Endothelial cell of umbilical vein (primary cell): ENCODE measurements at regions not wholly inside any gene's neighbourhood (a gene's known extent, or its start where the extent isn't known, plus 50 kb on each side); places are given as distances from the start of the nearest gene placed in this dataset.

Experiments used
- BruUV-seq: library from RNA; stranded (reverse); fragments of 400-500 nt; replicated peaks from 2 replicates; lab custom pipeline; 2021; lab: Mats Ljungman, UMichigan
- CTCF ChIA-PET: fragments of 300-600, 350-600 bp; sonication (Branson Sonifier 250); formaldehyde crosslinking; loops from one replicate; lab custom pipeline; 2021; ENCODE audit warnings: antibody characterized with exemption, inconsistent platforms; lab: Charles Lee
- POLR2A ChIA-PET: fragments of 300-600, 350-600 bp; sonication (Branson Sonifier 250); formaldehyde crosslinking; loops from one replicate; lab custom pipeline; 2021; ENCODE audit warnings: antibody characterized with exemption, inconsistent platforms; lab: Charles Lee
- DNase-seq: peaks from one replicate; pipeline ENCODE4 v3.0.0-alpha.2; 2011; ENCODE audit warnings: low read depth, low spot score
- FAIRE-seq: peaks from 2 replicates; lab custom pipeline; 2011; peaks lifted over from hg19 to GRCh38; lab: Jason Lieb, UNC
- H2AFZ ChIP-seq: 2 replicates; pipeline ENCODE4 v1.6.0; 2012; ENCODE audit warnings: low read depth, low read length, control low read depth, inconsistent platforms
- H3K27ac ChIP-seq: 2 replicates; pipeline ENCODE4 v1.5.1; 2011; ENCODE audit warnings: low read depth, mild to moderate bottlenecking, control low read depth, low read length, moderate library complexity; ENCODE audit not compliant: insufficient read depth
- H3K27me3 ChIP-seq, 2 experiments: 2 replicates each; pipeline versions ENCODE4 v1.6.0 to v1.6.1; 2011; ENCODE audit warnings: low read length in 2 of 2, mixed read lengths in 1 of 2; ENCODE audit not compliant: control insufficient read depth in 2 of 2, insufficient read depth in 2 of 2
- H3K36me3 ChIP-seq, 2 experiments: 2 replicates in 1 of 2; 3 replicates in 1 of 2; pipeline ENCODE4 v1.5.1; 2011; ENCODE audit warnings: low read length in 2 of 2, mild to moderate bottlenecking in 1 of 2, moderate library complexity in 1 of 2; ENCODE audit not compliant: control insufficient read depth in 2 of 2, insufficient read depth in 2 of 2; ENCODE audit errors: extremely low read depth in 1 of 2
- H3K4me1 ChIP-seq: 3 replicates; pipeline ENCODE4 v1.5.1; 2011; ENCODE audit warnings: mild to moderate bottlenecking, low read length; ENCODE audit not compliant: control insufficient read depth, insufficient read depth; ENCODE audit errors: extremely low read depth
- H3K4me2 ChIP-seq: 2 replicates; pipeline ENCODE4 v1.6.1; 2011; ENCODE audit warnings: low read length, control low read depth, mixed read lengths; ENCODE audit not compliant: insufficient read depth
- H3K4me3 ChIP-seq, 3 experiments: fragments of 200-600 bp in 1 of 3; sonication (generic), shearing (Covaris generic) in 1 of 3; replicated peaks in 1 of 3; 2 replicates each; pipeline ENCODE4 v1.5.1; 2011 to 2016; ENCODE audit warnings: control low read depth in 3 of 3, low read length in 3 of 3, mild to moderate bottlenecking in 2 of 3, inconsistent platforms in 1 of 3, low read depth in 1 of 3, moderate library complexity in 1 of 3; ENCODE audit not compliant: insufficient read depth in 1 of 3
- H3K79me2 ChIP-seq: 2 replicates; pipeline ENCODE4 v1.6.0; 2012; ENCODE audit warnings: low read length, inconsistent platforms; ENCODE audit not compliant: control insufficient read depth, insufficient read depth
- H3K9ac ChIP-seq: replicated peaks from 2 replicates; pipeline ENCODE3; 2011; ENCODE audit warnings: low read length, control low read depth; ENCODE audit not compliant: insufficient read depth; ENCODE audit errors: extremely low read depth
- H3K9me1 ChIP-seq: replicated peaks from 3 replicates; pipeline ENCODE4 v1.6.0; 2011; ENCODE audit warnings: mild to moderate bottlenecking, low read length; ENCODE audit not compliant: control insufficient read depth, insufficient read depth; ENCODE audit errors: extremely low read depth
- H3K9me3 ChIP-seq: replicated peaks from 2 replicates; pipeline ENCODE4 v1.5.1; 2012; ENCODE audit warnings: low read length, inconsistent platforms; ENCODE audit not compliant: control insufficient read depth, insufficient read depth
- H4K20me1 ChIP-seq: replicated peaks from 2 replicates; pipeline ENCODE3; 2011; ENCODE audit warnings: mild to moderate bottlenecking, low read length; ENCODE audit not compliant: control insufficient read depth, insufficient read depth; ENCODE audit errors: extremely low read depth
- CTCF ChIP-seq, 2 donors: IDR thresholded peaks; 1 replicate in 1 of 2; 2 replicates in 1 of 2; pipeline ENCODE4 v1.5.1; 2011; ENCODE audit warnings: low read length in 2 of 2, mild to moderate bottlenecking in 2 of 2, moderate library complexity in 2 of 2, control low read depth in 1 of 2, inconsistent platforms in 1 of 2, low read depth in 1 of 2; ENCODE audit not compliant: insufficient read depth in 1 of 2; ENCODE audit errors: extremely low read depth in 1 of 2
- EZH2 ChIP-seq: IDR thresholded peaks from 2 replicates; pipeline ENCODE4 v1.6.1; 2012; ENCODE audit warnings: borderline replicate concordance, low read depth, mild to moderate bottlenecking, moderate library complexity, low read length, inconsistent platforms; ENCODE audit not compliant: severe bottlenecking
- FOS ChIP-seq: IDR thresholded peaks from 2 replicates; pipeline ENCODE4 v1.6.1; 2011; ENCODE audit warnings: mild to moderate bottlenecking, low read length, moderate library complexity, borderline replicate concordance; ENCODE audit not compliant: insufficient read depth
- GATA2 ChIP-seq: IDR thresholded peaks from 2 replicates; pipeline ENCODE4 v1.7.0; 2011; ENCODE audit warnings: low read depth, mild to moderate bottlenecking, moderate library complexity, mixed read lengths, low read length; ENCODE audit not compliant: insufficient read length, insufficient read depth
- JUN ChIP-seq: IDR thresholded peaks from 2 replicates; pipeline ENCODE4 v1.6.1; 2011; ENCODE audit warnings: borderline replicate concordance, low read depth; ENCODE audit not compliant: insufficient read length, insufficient read depth
- MAX ChIP-seq: IDR thresholded peaks from 2 replicates; pipeline ENCODE4 v1.6.1; 2011; ENCODE audit not compliant: insufficient read depth, insufficient read length
- MYC ChIP-seq: IDR thresholded peaks from one replicate; pipeline ENCODE4 v1.6.1; 2011; ENCODE audit warnings: mild to moderate bottlenecking, low read depth, low read length
- POLR2A ChIP-seq: IDR thresholded peaks from 2 replicates; pipeline ENCODE4 v1.6.1; 2012; ENCODE audit warnings: low read depth, mild to moderate bottlenecking, control low read depth, low read length
- POLR2AphosphoS5 ChIP-seq: IDR thresholded peaks from 2 replicates; pipeline ENCODE4 v1.6.1; 2012; ENCODE audit warnings: low read depth, mild to moderate bottlenecking, control low read depth, low read length, moderate library complexity; ENCODE audit not compliant: insufficient read depth
- dilution Hi-C: fragments of 300-500 bp; cut with MboI; formaldehyde crosslinking; loops from one replicate; pipeline ENCODE4 v1.15.0; 2019; ENCODE audit warnings: low sequenced_read_pairs; ENCODE audit not compliant: extremely low pct_ligation_motif_present
- intact Hi-C: fragments of 100-400 bp; cut with micrococcal nuclease; formaldehyde crosslinking; loops from one replicate; pipeline ENCODE4 v1.10.0; 2022

- Histone ChIP-seq H3K9me1 (no peaks in the 10 kb centered on the region), H3K27me3 (no peaks in the 10 kb centered on the region), H2AFZ (no peak overlapping the region), H3K79me2 (no peaks in the 10 kb centered on the region), H3K4me1 (no peaks in the 10 kb centered on the region), H3K36me3 (no peaks in the 10 kb centered on the region), H3K4me2 (no peak overlapping the region), H4K20me1 (no peaks in the 10 kb centered on the region), H3K9ac (no peak overlapping the region), H3K27ac (no peak overlapping the region), H3K4me3 (no peak overlapping the region), H3K9me3 (no peaks in the 10 kb centered on the region)
- BruUV-seq = no TSS peak
- FAIRE-seq = no peak
- dilution Hi-C loops (no loop called here), intact Hi-C loops (no loop called here)
- POLR2A ChIA-PET = no interaction called here
- TF ChIP-seq MAX (no peak), EZH2 (no peak), MYC (no peak), JUN (no peak), CTCF (IDR thresholded peaks at IDR 0.05; ENCODE audit: extremely low read depth in 1 of 2, insufficient read depth in 1 of 2, low read depth in 1 of 2, low read length in 2 of 2) (no peak), POLR2A (no peak), GATA2 (no peak), FOS (no peak), POLR2AphosphoS5 (no peak)
- DNase-seq = no peak
- CTCF ChIA-PET = no interaction called here
These were observed 70.5 kb upstream of the XCR1 start for GRCh38 chr3:46097691-46098241.
